ENCODE measurements at regions not wholly inside any gene's neighbourhood (a gene's known extent, or its start where the extent isn't known, plus 50 kb on each side); places are given as distances from the start of the nearest gene placed in this dataset.
A peak's percentile ranks its signal among the peaks of the same experiment; 100 is the strongest.

- no peak for DNase-seq
These were observed 59.7 kb upstream of the TCF20 start for GRCh38 chr22:42330170-42330569.

- DNase-seq, result no peak
These were observed 59.1 kb upstream of the TCF20 start for GRCh38 chr22:42329504-42329903.

- no peak for DNase-seq
These were observed 58.3 kb upstream of the TCF20 start for GRCh38 chr22:42328784-42329145.

GRCh38 chr22:42328130-42328783 is 57.8 kb upstream of the TCF20 start:
- DNase-seq, result no peak

- DNase-seq, result no peak
These were observed 57.1 kb upstream of the TCF20 start for GRCh38 chr22:42327462-42328129.

- no peak for DNase-seq
These were observed 56.3 kb upstream of the TCF20 start for GRCh38 chr22:42326801-42327200.

- DNase-seq, result no peak
These were observed 55.8 kb upstream of the TCF20 start for GRCh38 chr22:42326301-42326700.

GRCh38 chr22:42324990-42325710 is 54.7 kb upstream of the TCF20 start:
- DNase-seq, result peak; percentile 18

- no peak for DNase-seq
These were observed 54.1 kb upstream of the TCF20 start for GRCh38 chr22:42324566-42324965.

GRCh38 chr22:42323971-42324370 is 53.5 kb upstream of the TCF20 start:
- DNase-seq, result no peak

- no peak for DNase-seq
These were observed 52.1 kb upstream of the TCF20 start for GRCh38 chr22:42322562-42322926.

- no peak for DNase-seq
These were observed 51.6 kb upstream of the TCF20 start for GRCh38 chr22:42321908-42322561.

GRCh38 chr22:42320443-42321416 is 50.3 kb upstream of the TCF20 start:
- no peak for DNase-seq

Measured in CD4-positive, alpha-beta T cell treated with Interleukin-10 for 1 hour (primary cell).